ENCODE measurements at regions not wholly inside any gene's neighbourhood (a gene's known extent, or its start where the extent isn't known, plus 50 kb on each side); places are given as distances from the start of the nearest gene placed in this dataset.

DNA sequence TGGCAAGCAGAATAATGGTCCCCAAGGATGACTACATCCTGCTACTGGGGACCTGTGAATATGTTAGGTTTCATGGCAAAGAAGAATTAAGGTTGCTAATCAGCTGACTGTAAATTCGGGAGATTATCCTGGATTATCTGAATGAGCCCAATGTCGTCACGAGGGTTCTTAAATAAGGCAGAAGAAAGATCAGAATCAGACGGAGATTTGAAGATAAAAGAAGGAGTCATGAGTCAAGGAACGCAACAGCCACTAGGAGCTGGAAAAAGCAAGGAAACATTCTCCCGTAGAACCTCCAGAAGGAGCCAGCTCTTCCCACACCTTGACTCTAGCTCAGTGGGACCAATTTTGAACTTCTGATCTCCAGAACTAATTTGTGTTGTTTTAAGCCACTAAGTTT is 82.9 kb upstream of the APBB1IP start:
- TF ChIP-seq, protein P1, sequence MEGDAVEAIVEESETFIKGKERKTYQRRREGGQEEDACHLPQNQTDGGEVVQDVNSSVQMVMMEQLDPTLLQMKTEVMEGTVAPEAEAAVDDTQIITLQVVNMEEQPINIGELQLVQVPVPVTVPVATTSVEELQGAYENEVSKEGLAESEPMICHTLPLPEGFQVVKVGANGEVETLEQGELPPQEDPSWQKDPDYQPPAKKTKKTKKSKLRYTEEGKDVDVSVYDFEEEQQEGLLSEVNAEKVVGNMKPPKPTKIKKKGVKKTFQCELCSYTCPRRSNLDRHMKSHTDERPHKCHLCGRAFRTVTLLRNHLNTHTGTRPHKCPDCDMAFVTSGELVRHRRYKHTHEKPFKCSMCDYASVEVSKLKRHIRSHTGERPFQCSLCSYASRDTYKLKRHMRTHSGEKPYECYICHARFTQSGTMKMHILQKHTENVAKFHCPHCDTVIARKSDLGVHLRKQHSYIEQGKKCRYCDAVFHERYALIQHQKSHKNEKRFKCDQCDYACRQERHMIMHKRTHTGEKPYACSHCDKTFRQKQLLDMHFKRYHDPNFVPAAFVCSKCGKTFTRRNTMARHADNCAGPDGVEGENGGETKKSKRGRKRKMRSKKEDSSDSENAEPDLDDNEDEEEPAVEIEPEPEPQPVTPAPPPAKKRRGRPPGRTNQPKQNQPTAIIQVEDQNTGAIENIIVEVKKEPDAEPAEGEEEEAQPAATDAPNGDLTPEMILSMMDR (IDR thresholded peaks at IDR 0.05): no peak
- TF ChIP-seq POLR2A (IDR thresholded peaks at IDR 0.05): no peak
- TF ChIP-seq POLR2AphosphoS5 (IDR thresholded peaks at IDR 0.05): no peak

Data from stomach (tissue), 4 donors.